C4-2B (cell line): ENCODE measurements at regions not wholly inside any gene's neighbourhood (a gene's known extent, or its start where the extent isn't known, plus 50 kb on each side); places are given as distances from the start of the nearest gene placed in this dataset.

Experiments
- CTCF ChIP-seq: fragments of 450-650 bp; conservative IDR thresholded peaks from 2 replicates; pipeline ENCODE4 v1.5.1; 2017; ENCODE audit warnings: mild to moderate bottlenecking
- ZFX ChIP-seq: fragments of 450-650 bp; IDR thresholded peaks from 2 replicates; pipeline ENCODE4 v1.6.1; 2017

- no peak for TF ChIP-seq CTCF
- no peak for TF ChIP-seq ZFX
These were observed 260.0 kb downstream of the DHX35 start for GRCh38 chr20:39222101-39222500.
